ENCODE measurements at regions not wholly inside any gene's neighbourhood (a gene's known extent, or its start where the extent isn't known, plus 50 kb on each side); places are given as distances from the start of the nearest gene placed in this dataset.

DNA sequence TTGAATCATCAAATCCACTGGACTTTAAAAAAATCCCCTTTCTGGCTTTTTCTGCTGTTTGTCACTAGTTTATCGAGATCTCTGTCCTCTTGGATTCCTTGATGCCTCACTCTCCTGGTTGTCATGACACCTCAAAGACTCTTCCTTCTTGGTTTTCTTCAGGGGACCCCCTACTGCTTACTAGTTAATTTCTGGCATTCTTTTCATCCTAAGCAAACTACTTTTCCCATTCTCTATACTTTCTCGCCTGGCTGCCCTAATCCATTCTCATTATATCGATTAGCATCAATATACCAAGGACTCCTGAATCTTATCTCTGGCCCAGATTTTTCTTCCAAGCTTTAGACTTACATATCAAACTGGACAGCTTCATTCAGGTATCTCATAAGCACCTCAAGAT is 98.6 kb downstream of the NEDD1 start:
- TF ChIP-seq, protein P1, sequence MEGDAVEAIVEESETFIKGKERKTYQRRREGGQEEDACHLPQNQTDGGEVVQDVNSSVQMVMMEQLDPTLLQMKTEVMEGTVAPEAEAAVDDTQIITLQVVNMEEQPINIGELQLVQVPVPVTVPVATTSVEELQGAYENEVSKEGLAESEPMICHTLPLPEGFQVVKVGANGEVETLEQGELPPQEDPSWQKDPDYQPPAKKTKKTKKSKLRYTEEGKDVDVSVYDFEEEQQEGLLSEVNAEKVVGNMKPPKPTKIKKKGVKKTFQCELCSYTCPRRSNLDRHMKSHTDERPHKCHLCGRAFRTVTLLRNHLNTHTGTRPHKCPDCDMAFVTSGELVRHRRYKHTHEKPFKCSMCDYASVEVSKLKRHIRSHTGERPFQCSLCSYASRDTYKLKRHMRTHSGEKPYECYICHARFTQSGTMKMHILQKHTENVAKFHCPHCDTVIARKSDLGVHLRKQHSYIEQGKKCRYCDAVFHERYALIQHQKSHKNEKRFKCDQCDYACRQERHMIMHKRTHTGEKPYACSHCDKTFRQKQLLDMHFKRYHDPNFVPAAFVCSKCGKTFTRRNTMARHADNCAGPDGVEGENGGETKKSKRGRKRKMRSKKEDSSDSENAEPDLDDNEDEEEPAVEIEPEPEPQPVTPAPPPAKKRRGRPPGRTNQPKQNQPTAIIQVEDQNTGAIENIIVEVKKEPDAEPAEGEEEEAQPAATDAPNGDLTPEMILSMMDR (IDR thresholded peaks at IDR 0.05; ENCODE audit: low read depth, low read length, poor library complexity, severe bottlenecking), result no peak
- TF ChIP-seq EZH2phosphoT487 (IDR thresholded peaks at IDR 0.05; ENCODE audit: borderline replicate concordance, low read length), result no peak

Measured in DOHH2 (cell line).